H1 (cell line): ENCODE measurements at regions not wholly inside any gene's neighbourhood (a gene's known extent, or its start where the extent isn't known, plus 50 kb on each side); places are given as distances from the start of the nearest gene placed in this dataset.

Source experiments
- CTCF ChIA-PET: fragments of 300-600 bp; sonication (Branson Sonifier 250); formaldehyde crosslinking; loops from one replicate; lab custom pipeline; 2021; ENCODE audit not compliant: partially characterized antibody; lab: Charles Lee
- POLR2A ChIA-PET: fragments of 300-600 bp; sonication (Branson Sonifier 250); formaldehyde crosslinking; loops from one replicate; lab custom pipeline; 2021; ENCODE audit warnings: inconsistent platforms; ENCODE audit not compliant: partially characterized antibody; lab: Charles Lee
- DNase-seq, 2 experiments: peaks; one replicate each; pipeline versions ENCODE4 v3.0.0 to v3.0.0-alpha.2; 2010 to 2022; ENCODE audit warnings: low spot score in 2 of 2, low read depth in 1 of 2, mixed read lengths in 1 of 2
- FAIRE-seq: peaks from 2 replicates; lab custom pipeline; 2011; peaks lifted over from hg19 to GRCh38; lab: Jason Lieb, UNC
- H2AFZ ChIP-seq: 2 replicates; pipeline ENCODE4 v1.8.1; 2012; ENCODE audit warnings: low read length, inconsistent platforms
- H2AK5ac ChIP-seq: 2 replicates; pipeline ENCODE4 v1.6.1; 2013; ENCODE audit warnings: low read depth, low read length
- H2BK120ac ChIP-seq: replicated peaks from 2 replicates; pipeline ENCODE3; 2013; ENCODE audit warnings: low read depth, low read length, inconsistent platforms
- H2BK12ac ChIP-seq: 2 replicates; pipeline ENCODE4 v1.6.1; 2013; ENCODE audit warnings: low read depth, low read length
- H2BK15ac ChIP-seq: 2 replicates; pipeline ENCODE4 v1.6.1; 2013; ENCODE audit warnings: low read length
- H2BK20ac ChIP-seq: 2 replicates; pipeline ENCODE4 v1.6.1; 2013; ENCODE audit warnings: low read length
- H2BK5ac ChIP-seq: 2 replicates; pipeline ENCODE4 v1.6.1; 2013; ENCODE audit warnings: low read depth, low read length
- H3K14ac ChIP-seq: 2 replicates; pipeline ENCODE4 v1.6.1; 2013; ENCODE audit warnings: inconsistent platforms; ENCODE audit not compliant: insufficient read length
- H3K18ac ChIP-seq: 2 replicates; pipeline ENCODE4 v1.6.1; 2013; ENCODE audit warnings: low read length; ENCODE audit errors: extremely low read depth
- H3K23ac ChIP-seq: 2 replicates; pipeline ENCODE4 v1.6.1; 2013; ENCODE audit warnings: inconsistent platforms; ENCODE audit not compliant: insufficient read length
- H3K23me2 ChIP-seq: 2 replicates; pipeline ENCODE4 v1.6.1; 2013; ENCODE audit warnings: low read depth, low read length
- H3K27ac ChIP-seq: 2 replicates; pipeline ENCODE4 v1.6.1; 2011; ENCODE audit warnings: low read depth, low read length, inconsistent platforms
- H3K27me3 ChIP-seq, 4 experiments: replicated peaks in 1 of 4; 1 replicate in 1 of 4; 2 replicates in 3 of 4; pipeline versions ENCODE4 v1.6.1 to v1.8.1; 2011 to 2013; ENCODE audit warnings: low read length in 3 of 4, mild to moderate bottlenecking in 3 of 4, inconsistent platforms in 2 of 4, mixed read lengths in 2 of 4, moderate library complexity in 1 of 4; ENCODE audit not compliant: control insufficient read depth in 3 of 4, insufficient read depth in 3 of 4; ENCODE audit errors: extremely low read depth in 1 of 4
- H3K36me3 ChIP-seq, 4 experiments: 2 replicates each; pipeline versions ENCODE4 v1.6.1 to v1.8.1; 2011 to 2013; ENCODE audit warnings: mild to moderate bottlenecking in 4 of 4, low read length in 3 of 4, moderate library complexity in 2 of 4, control low read depth in 1 of 4, inconsistent platforms in 1 of 4; ENCODE audit not compliant: insufficient read depth in 4 of 4, control insufficient read depth in 2 of 4
- H3K4ac ChIP-seq: replicated peaks from 2 replicates; pipeline ENCODE3; 2013; ENCODE audit warnings: low read length, low read depth, mixed read lengths, inconsistent platforms; ENCODE audit not compliant: insufficient read length
- H3K4me1 ChIP-seq, 4 experiments: replicated peaks in 1 of 4; 1 replicate in 1 of 4; 2 replicates in 3 of 4; pipeline versions ENCODE4 v1.6.1 to v1.8.1; 2011 to 2013; ENCODE audit warnings: low read length in 3 of 4, inconsistent platforms in 2 of 4, mixed read lengths in 1 of 4; ENCODE audit not compliant: insufficient read depth in 4 of 4, control insufficient read depth in 3 of 4
- H3K4me2 ChIP-seq, 2 experiments: 2 replicates each; pipeline versions ENCODE4 v1.6.1 to v1.8.1; 2011 to 2013; ENCODE audit warnings: low read depth in 2 of 2, low read length in 2 of 2, control low read depth in 1 of 2, inconsistent platforms in 1 of 2, mild to moderate bottlenecking in 1 of 2; ENCODE audit not compliant: insufficient read depth in 1 of 2
- H3K4me3 ChIP-seq, 4 experiments: fragments of 200-600, 300-600 bp in 1 of 4; sonication (generic), shearing (Covaris generic), sonication (Bioruptor Twin) in 1 of 4; 2 replicates each; pipeline versions ENCODE4 v1.5.1 to v1.8.1; 2011 to 2016; ENCODE audit warnings: low read length in 4 of 4, low read depth in 3 of 4, control low read depth in 2 of 4, inconsistent platforms in 2 of 4, mild to moderate bottlenecking in 2 of 4, mixed read lengths in 1 of 4, moderate library complexity in 1 of 4; ENCODE audit not compliant: insufficient read depth in 2 of 4; ENCODE audit errors: extremely low read depth in 1 of 4
- H3K56ac ChIP-seq: replicated peaks from 2 replicates; pipeline ENCODE3; 2013; ENCODE audit warnings: low read depth, mild to moderate bottlenecking, mixed read lengths, low read length, inconsistent platforms; ENCODE audit not compliant: insufficient read length
- H3K79me1 ChIP-seq: 2 replicates; pipeline ENCODE4 v1.6.1; 2013; ENCODE audit warnings: low read depth, low read length, control low read depth
- H3K79me2 ChIP-seq, 2 experiments: 2 replicates each; pipeline versions ENCODE4 v1.6.1 to v1.8.1; 2012 to 2013; ENCODE audit warnings: low read length in 2 of 2, mild to moderate bottlenecking in 2 of 2, inconsistent platforms in 1 of 2; ENCODE audit not compliant: insufficient read depth in 2 of 2, control insufficient read depth in 1 of 2
- H3K9ac ChIP-seq, 4 experiments: replicated peaks in 1 of 4; 1 replicate in 1 of 4; 2 replicates in 3 of 4; pipeline versions ENCODE4 v1.6.1 to v1.8.1; 2011 to 2013; ENCODE audit warnings: low read depth in 3 of 4, low read length in 3 of 4, control low read depth in 2 of 4, mild to moderate bottlenecking in 2 of 4, moderate library complexity in 2 of 4, inconsistent platforms in 1 of 4; ENCODE audit errors: extremely low read depth in 1 of 4
- H3K9me3 ChIP-seq, 2 experiments: 2 replicates each; pipeline versions ENCODE4 v1.6.1 to v1.8.1; 2012 to 2013; ENCODE audit warnings: mild to moderate bottlenecking in 2 of 2, moderate library complexity in 2 of 2, control low read depth in 1 of 2, inconsistent platforms in 1 of 2, low read depth in 1 of 2, low read length in 1 of 2, mixed read lengths in 1 of 2; ENCODE audit not compliant: insufficient read depth in 2 of 2
- H4K20me1 ChIP-seq, 2 experiments: replicated peaks in 1 of 2; 2 replicates each; pipeline versions ENCODE3 to v1.8.1; 2011 to 2013; ENCODE audit warnings: inconsistent platforms in 2 of 2, low read length in 2 of 2, mild to moderate bottlenecking in 1 of 2; ENCODE audit not compliant: insufficient read depth in 2 of 2, control insufficient read depth in 1 of 2
- H4K5ac ChIP-seq: 2 replicates; pipeline ENCODE4 v1.6.1; 2013; ENCODE audit warnings: low read length, low read depth, mixed read lengths, inconsistent platforms; ENCODE audit not compliant: insufficient read length
- H4K8ac ChIP-seq: 2 replicates; pipeline ENCODE4 v1.8.0; 2013; ENCODE audit warnings: mild to moderate bottlenecking, moderate library complexity, low read length, inconsistent platforms; ENCODE audit not compliant: insufficient read depth; ENCODE audit errors: extremely low read depth
- H4K91ac ChIP-seq: replicated peaks from 2 replicates; pipeline ENCODE3; 2013; ENCODE audit warnings: low read length, mixed read lengths, inconsistent platforms; ENCODE audit not compliant: insufficient read length
- GTF2F1 ChIP-seq: IDR thresholded peaks from 2 replicates; pipeline ENCODE4 v1.6.1; 2012; ENCODE audit warnings: low read depth, low read length, improper control_type of control experiment, borderline replicate concordance
- POU5F1 ChIP-seq: IDR thresholded peaks from 2 replicates; pipeline ENCODE4 v1.6.1; 2011; ENCODE audit warnings: low read depth, mild to moderate bottlenecking, low read length, moderate library complexity
- SP1 ChIP-seq: IDR thresholded peaks from 2 replicates; pipeline ENCODE4 v1.6.1; 2011; ENCODE audit warnings: low read depth, low read length
- SRF ChIP-seq: IDR thresholded peaks from 2 replicates; pipeline ENCODE4 v1.6.1; 2011; ENCODE audit warnings: mild to moderate bottlenecking, low read depth, low read length, moderate library complexity
- TBP ChIP-seq: IDR thresholded peaks from 2 replicates; pipeline ENCODE4 v1.6.1; 2011; ENCODE audit warnings: low read depth, low read length, improper control_type of control experiment
- ZNF274 ChIP-seq: IDR thresholded peaks from 2 replicates; pipeline ENCODE4 v1.7.0; 2012; ENCODE audit warnings: low read length, borderline replicate concordance; ENCODE audit errors: extremely low read depth
- WGBS, 2 experiments: shearing (Covaris generic) in 1 of 2; methylation state at CpG; one replicate each; pipeline versions ENCODE4 v1.1.6 to v1.1.7; 2013 to 2015; ENCODE audit warnings: low lambda C conversion rate in 2 of 2, mixed read lengths in 2 of 2, inconsistent platforms in 1 of 2, low coverage in 1 of 2, missing lambda C conversion rate in 1 of 2; ENCODE audit not compliant: insufficient replicate concordance in 2 of 2, insufficient coverage in 1 of 2, insufficient read length in 1 of 2; ENCODE audit errors: extremely low coverage in 1 of 2, missing lambda C conversion rate in 1 of 2; 5-methylcytosine and 5-hydroxymethylcytosine counted together

- no peak for DNase-seq
- Histone ChIP-seq H3K4me1 (peaks cover 0 to 2% (median 0%) of the 10 kb centered on the region in 4 experiments; a peak in 1 of 7 replicates), H3K36me3 (no peaks in the 10 kb centered on the region), H2BK15ac (no peak overlapping the region), H3K4me2 (no peak overlapping the region), H2AFZ (no peak overlapping the region), H4K20me1 (no peaks in the 10 kb centered on the region), H3K23ac (no peak overlapping the region), H2BK20ac (no peak overlapping the region), H2BK120ac (no peak overlapping the region), H3K79me2 (no peaks in the 10 kb centered on the region), H3K27me3 (no peaks in the 10 kb centered on the region), H3K9ac (no peak overlapping the region), H2AK5ac (no peak overlapping the region), H3K56ac (no peak overlapping the region), H3K14ac (no peak overlapping the region), H3K9me3 (no peaks in the 10 kb centered on the region), H4K5ac (no peak overlapping the region), H4K8ac (no peak overlapping the region), H3K23me2 (no peaks in the 10 kb centered on the region), H3K79me1 (no peaks in the 10 kb centered on the region), H3K18ac (no peak overlapping the region), H2BK12ac (no peak overlapping the region), H3K4me3 (no peak overlapping the region), H3K27ac (no peak overlapping the region), H4K91ac (no peak overlapping the region), H3K4ac (no peak overlapping the region), H2BK5ac (no peak overlapping the region)
- no peak for FAIRE-seq
- 90% methylated on average over 2 of the region's 2 CpGs; no CpG with 5 or more reads in 1 of the 2 experiments for WGBS, 2 experiments
- TF ChIP-seq POU5F1, result no peak
- no peak for TF ChIP-seq TBP
- TF ChIP-seq GTF2F1, result no peak
- no peak for TF ChIP-seq SP1
- TF ChIP-seq SRF, result no peak
- no peak for TF ChIP-seq ZNF274
- ChIA-PET CTCF (interaction anchor here (0.9 kb wide), 1 partner anchor 1057 kb away, joined by 3 read pairs; no protein-coding TSS in a partner anchor), POLR2A (no interaction called here)
Measured at GRCh38 chr2:8176887-8177286, 505.0 kb upstream of the ID2 start.
